Body of pancreas (tissue), 4 donors: ENCODE measurements at regions not wholly inside any gene's neighbourhood (a gene's known extent, or its start where the extent isn't known, plus 50 kb on each side); places are given as distances from the start of the nearest gene placed in this dataset.

ENCODE experiments used
- POLR2A ChIP-seq, 3 donors: fragments of 450-650 bp; IDR thresholded peaks; one replicate each; pipeline ENCODE4 v1.6.1; 2016; ENCODE audit warnings: antibody characterized with exemption in 3 of 3, mild to moderate bottlenecking in 2 of 3
- TF ChIP-seq, protein P1 (sequence below), 7 experiments: fragments of 450-650 bp in 4 of 7; fragments of 200-600 bp in 3 of 7; sonication (generic) in 3 of 7; IDR thresholded peaks; one replicate each; pipeline ENCODE4 v1.5.1; 2016 to 2019; ENCODE audit warnings: antibody characterized with exemption in 7 of 7

DNA sequence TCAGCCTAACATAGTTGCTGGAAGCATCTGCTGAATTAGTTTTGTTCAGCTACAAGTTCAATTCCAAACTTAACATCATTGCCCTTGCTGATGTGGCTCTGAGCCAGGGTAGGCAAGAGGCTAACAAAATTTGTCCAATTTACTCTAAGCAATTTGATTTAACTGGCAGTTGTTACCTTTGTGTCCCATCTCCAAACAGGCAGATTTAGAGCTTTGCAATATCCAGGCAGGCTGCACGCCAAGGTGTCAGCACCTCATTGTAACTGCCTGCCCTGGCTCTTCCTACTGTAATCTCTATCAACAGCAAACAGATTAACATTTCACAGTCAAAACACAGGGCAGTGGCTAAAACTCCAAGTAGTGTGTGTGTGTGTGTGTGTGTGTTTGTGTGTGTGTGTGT lies 2070.6 kb downstream of the PCDH7 start:
- TF ChIP-seq POLR2A (IDR thresholded peaks at IDR 0.05), result no peak
- TF ChIP-seq, protein P1, sequence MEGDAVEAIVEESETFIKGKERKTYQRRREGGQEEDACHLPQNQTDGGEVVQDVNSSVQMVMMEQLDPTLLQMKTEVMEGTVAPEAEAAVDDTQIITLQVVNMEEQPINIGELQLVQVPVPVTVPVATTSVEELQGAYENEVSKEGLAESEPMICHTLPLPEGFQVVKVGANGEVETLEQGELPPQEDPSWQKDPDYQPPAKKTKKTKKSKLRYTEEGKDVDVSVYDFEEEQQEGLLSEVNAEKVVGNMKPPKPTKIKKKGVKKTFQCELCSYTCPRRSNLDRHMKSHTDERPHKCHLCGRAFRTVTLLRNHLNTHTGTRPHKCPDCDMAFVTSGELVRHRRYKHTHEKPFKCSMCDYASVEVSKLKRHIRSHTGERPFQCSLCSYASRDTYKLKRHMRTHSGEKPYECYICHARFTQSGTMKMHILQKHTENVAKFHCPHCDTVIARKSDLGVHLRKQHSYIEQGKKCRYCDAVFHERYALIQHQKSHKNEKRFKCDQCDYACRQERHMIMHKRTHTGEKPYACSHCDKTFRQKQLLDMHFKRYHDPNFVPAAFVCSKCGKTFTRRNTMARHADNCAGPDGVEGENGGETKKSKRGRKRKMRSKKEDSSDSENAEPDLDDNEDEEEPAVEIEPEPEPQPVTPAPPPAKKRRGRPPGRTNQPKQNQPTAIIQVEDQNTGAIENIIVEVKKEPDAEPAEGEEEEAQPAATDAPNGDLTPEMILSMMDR (IDR thresholded peaks at IDR 0.05), result no peak
